Renal cortex interstitium (tissue), 11 donors: ENCODE measurements at regions not wholly inside any gene's neighbourhood (a gene's known extent, or its start where the extent isn't known, plus 50 kb on each side); places are given as distances from the start of the nearest gene placed in this dataset.

Experiments
- DNase-seq, 11 donors: peaks; one replicate each; pipeline ENCODE4 v3.0.0-alpha.2; 2013; ENCODE audit warnings: low read depth in 9 of 11, low spot score in 4 of 11; ENCODE audit errors: extremely low read depth in 1 of 11

GRCh38 chr10:4033341-4033896, 248.4 kb upstream of the KLF6 start:
- no peak for DNase-seq

GRCh38 chr10:4029866-4030265, 244.9 kb upstream of the KLF6 start:
- DNase-seq, result no peak

- DNase-seq, result no peak
Measured at GRCh38 chr10:4028854-4029583, 244.0 kb upstream of the KLF6 start.

GRCh38 chr10:4028027-4028471, 243.0 kb upstream of the KLF6 start:
- no peak for DNase-seq

GRCh38 chr10:4025339-4025738, 240.3 kb upstream of the KLF6 start:
- DNase-seq, result no peak

GRCh38 chr10:4024516-4025245, 239.7 kb upstream of the KLF6 start:
- no peak for DNase-seq

GRCh38 chr10:4024027-4024426, 239.0 kb upstream of the KLF6 start:
- DNase-seq, result no peak

GRCh38 chr10:4022473-4022872, 237.5 kb upstream of the KLF6 start:
- DNase-seq, result no peak

- no peak for DNase-seq
Measured at GRCh38 chr10:4020631-4021030, 235.6 kb upstream of the KLF6 start.

GRCh38 chr10:4018054-4018511, 233.1 kb upstream of the KLF6 start:
- no peak for DNase-seq

- DNase-seq, result no peak
Measured at GRCh38 chr10:4017336-4017735, 232.3 kb upstream of the KLF6 start.

GRCh38 chr10:4016214-4016740, 231.3 kb upstream of the KLF6 start:
- DNase-seq, result no peak

GRCh38 chr10:4013651-4014121, 228.7 kb upstream of the KLF6 start:
- no peak for DNase-seq

- no peak for DNase-seq
Measured at GRCh38 chr10:4012848-4013247, 227.8 kb upstream of the KLF6 start.

GRCh38 chr10:4011136-4011812, 226.3 kb upstream of the KLF6 start:
- DNase-seq, result no peak

GRCh38 chr10:4008676-4009382, 223.8 kb upstream of the KLF6 start:
- no peak for DNase-seq

GRCh38 chr10:4007771-4008170, 222.8 kb upstream of the KLF6 start:
- no peak for DNase-seq

GRCh38 chr10:4006858-4007257, 221.8 kb upstream of the KLF6 start:
- DNase-seq, result no peak

- DNase-seq, result no peak
Measured at GRCh38 chr10:4006051-4006450, 221.0 kb upstream of the KLF6 start.
